ENCODE measurements at regions not wholly inside any gene's neighbourhood (a gene's known extent, or its start where the extent isn't known, plus 50 kb on each side); places are given as distances from the start of the nearest gene placed in this dataset.

GRCh38 chr1:195337646-195338045 lies 1270.6 kb downstream of the KCNT2 start:
- TF ChIP-seq, protein P1, sequence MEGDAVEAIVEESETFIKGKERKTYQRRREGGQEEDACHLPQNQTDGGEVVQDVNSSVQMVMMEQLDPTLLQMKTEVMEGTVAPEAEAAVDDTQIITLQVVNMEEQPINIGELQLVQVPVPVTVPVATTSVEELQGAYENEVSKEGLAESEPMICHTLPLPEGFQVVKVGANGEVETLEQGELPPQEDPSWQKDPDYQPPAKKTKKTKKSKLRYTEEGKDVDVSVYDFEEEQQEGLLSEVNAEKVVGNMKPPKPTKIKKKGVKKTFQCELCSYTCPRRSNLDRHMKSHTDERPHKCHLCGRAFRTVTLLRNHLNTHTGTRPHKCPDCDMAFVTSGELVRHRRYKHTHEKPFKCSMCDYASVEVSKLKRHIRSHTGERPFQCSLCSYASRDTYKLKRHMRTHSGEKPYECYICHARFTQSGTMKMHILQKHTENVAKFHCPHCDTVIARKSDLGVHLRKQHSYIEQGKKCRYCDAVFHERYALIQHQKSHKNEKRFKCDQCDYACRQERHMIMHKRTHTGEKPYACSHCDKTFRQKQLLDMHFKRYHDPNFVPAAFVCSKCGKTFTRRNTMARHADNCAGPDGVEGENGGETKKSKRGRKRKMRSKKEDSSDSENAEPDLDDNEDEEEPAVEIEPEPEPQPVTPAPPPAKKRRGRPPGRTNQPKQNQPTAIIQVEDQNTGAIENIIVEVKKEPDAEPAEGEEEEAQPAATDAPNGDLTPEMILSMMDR (IDR thresholded peaks at IDR 0.05; ENCODE audit: insufficient read depth, low read length): no peak
- TF ChIP-seq POLR2AphosphoS5 (IDR thresholded peaks at IDR 0.05; ENCODE audit: low read depth): no peak
- TF ChIP-seq REST (IDR thresholded peaks at IDR 0.05; ENCODE audit: insufficient replicate concordance, low read depth): no peak

All from HL-60 (cell line).